ENCODE measurements at regions not wholly inside any gene's neighbourhood (a gene's known extent, or its start where the extent isn't known, plus 50 kb on each side); places are given as distances from the start of the nearest gene placed in this dataset.

GRCh38 chr13:71082631-71083030 lies 784.4 kb downstream of the DACH1 start:
- 48 to 76% (median 52%) methylated on average over 1 of the region's 1 CpG for WGBS, 3 donors
- FAIRE-seq = no peak
- no peaks in the 10 kb centered on the region for H3K4me1 ChIP-seq (ENCODE audit: control insufficient read depth in 3 of 3, insufficient read depth in 2 of 3, low read depth in 1 of 3, low read length in 2 of 3)

GRCh38 chr13:71079638-71080037 lies 787.4 kb downstream of the DACH1 start:
- Histone ChIP-seq H3K4me1 (ENCODE audit: control insufficient read depth in 3 of 3, insufficient read depth in 2 of 3, low read depth in 1 of 3, low read length in 2 of 3) (no peaks in the 10 kb centered on the region), H3K27ac (ENCODE audit: low read depth in 1 of 3, low read length in 2 of 3) (no peak overlapping the region), H3K9me3 (ENCODE audit: control insufficient read depth in 2 of 2, insufficient read depth in 1 of 2, low read depth in 1 of 2, low read length in 1 of 2) (no peaks in the 10 kb centered on the region), H3K4me3 (ENCODE audit: low read depth in 1 of 3, low read length in 3 of 3) (no peak overlapping the region), H3K27me3 (ENCODE audit: control insufficient read depth in 3 of 3, insufficient read depth in 3 of 3, low read length in 3 of 3) (no peaks in the 10 kb centered on the region), H3K36me3 (ENCODE audit: control insufficient read depth in 3 of 3, insufficient read depth in 2 of 3, low read depth in 1 of 3, low read length in 3 of 3) (no peaks in the 10 kb centered on the region)
- no peak for FAIRE-seq
- no peak for DNase-seq

More at GRCh38 chr13:71082631-71083030, 784.4 kb downstream of the DACH1 start:
- DNase-seq = no peak
- H3K27me3 ChIP-seq (ENCODE audit: control insufficient read depth in 3 of 3, insufficient read depth in 3 of 3, low read length in 3 of 3) = no peaks in the 10 kb centered on the region
- no peak overlapping the region for H3K4me3 ChIP-seq (ENCODE audit: low read depth in 1 of 3, low read length in 3 of 3)
- H3K36me3 ChIP-seq (ENCODE audit: control insufficient read depth in 3 of 3, insufficient read depth in 2 of 3, low read depth in 1 of 3, low read length in 3 of 3) = no peaks in the 10 kb centered on the region
- no peak overlapping the region for H3K27ac ChIP-seq (ENCODE audit: low read depth in 1 of 3, low read length in 2 of 3)
- H3K9me3 ChIP-seq (ENCODE audit: control insufficient read depth in 2 of 2, insufficient read depth in 1 of 2, low read depth in 1 of 2, low read length in 1 of 2) = no peaks in the 10 kb centered on the region

GRCh38 chr13:71068041-71068440 lies 799.0 kb downstream of the DACH1 start:
- Histone ChIP-seq H3K4me1 (ENCODE audit: control insufficient read depth in 3 of 3, insufficient read depth in 2 of 3, low read depth in 1 of 3, low read length in 2 of 3) (no peaks in the 10 kb centered on the region), H3K9me3 (ENCODE audit: control insufficient read depth in 2 of 2, insufficient read depth in 1 of 2, low read depth in 1 of 2, low read length in 1 of 2) (no peaks in the 10 kb centered on the region), H3K36me3 (ENCODE audit: control insufficient read depth in 3 of 3, insufficient read depth in 2 of 3, low read depth in 1 of 3, low read length in 3 of 3) (no peaks in the 10 kb centered on the region), H3K27ac (ENCODE audit: low read depth in 1 of 3, low read length in 2 of 3) (no peak overlapping the region), H3K27me3 (ENCODE audit: control insufficient read depth in 3 of 3, insufficient read depth in 3 of 3, low read length in 3 of 3) (no peaks in the 10 kb centered on the region), H3K4me3 (ENCODE audit: low read depth in 1 of 3, low read length in 3 of 3) (no peak overlapping the region)
- FAIRE-seq = no peak
- 81 to 87% (median 82%) methylated on average over 3 of the region's 3 CpGs for WGBS, 3 donors
- no peak for DNase-seq

- FAIRE-seq (no peak), DNase-seq (peak; percentile 13 to 16)
- WGBS, 3 donors = 74 to 87% (median 83%) methylated on average over 3 of the region's 3 CpGs
- H3K4me3 ChIP-seq (ENCODE audit: low read depth in 1 of 3, low read length in 3 of 3) = no peak overlapping the region
- H3K27ac ChIP-seq (ENCODE audit: low read depth in 1 of 3, low read length in 2 of 3) = no peak overlapping the region
- H3K27me3 ChIP-seq (ENCODE audit: control insufficient read depth in 3 of 3, insufficient read depth in 3 of 3, low read length in 3 of 3) = no peaks in the 10 kb centered on the region
- H3K36me3 ChIP-seq (ENCODE audit: control insufficient read depth in 3 of 3, insufficient read depth in 2 of 3, low read depth in 1 of 3, low read length in 3 of 3) = no peaks in the 10 kb centered on the region
- no peaks in the 10 kb centered on the region for H3K4me1 ChIP-seq (ENCODE audit: control insufficient read depth in 3 of 3, insufficient read depth in 2 of 3, low read depth in 1 of 3, low read length in 2 of 3)
- no peaks in the 10 kb centered on the region for H3K9me3 ChIP-seq (ENCODE audit: control insufficient read depth in 2 of 2, insufficient read depth in 1 of 2, low read depth in 1 of 2, low read length in 1 of 2)
Measured at GRCh38 chr13:71067165-71067815, 799.7 kb downstream of the DACH1 start.

GRCh38 chr13:71056581-71056980 lies 810.4 kb downstream of the DACH1 start:
- H3K27me3 ChIP-seq (ENCODE audit: control insufficient read depth in 3 of 3, insufficient read depth in 3 of 3, low read length in 3 of 3) = no peaks in the 10 kb centered on the region
- no peak overlapping the region for H3K27ac ChIP-seq (ENCODE audit: low read depth in 1 of 3, low read length in 2 of 3)
- 64 to 76% (median 70%) methylated on average over 4 of the region's 4 CpGs for WGBS, 3 donors
- peaks cover 0 to 6% of the 10 kb centered on the region in 2 donors for H3K9me3 ChIP-seq (ENCODE audit: control insufficient read depth in 2 of 2, insufficient read depth in 1 of 2, low read depth in 1 of 2, low read length in 1 of 2)
- DNase-seq (no peak), FAIRE-seq (no peak)
- no peaks in the 10 kb centered on the region for H3K36me3 ChIP-seq (ENCODE audit: control insufficient read depth in 3 of 3, insufficient read depth in 2 of 3, low read depth in 1 of 3, low read length in 3 of 3)
- no peaks in the 10 kb centered on the region for H3K4me1 ChIP-seq (ENCODE audit: control insufficient read depth in 3 of 3, insufficient read depth in 2 of 3, low read depth in 1 of 3, low read length in 2 of 3)
- H3K4me3 ChIP-seq (ENCODE audit: low read depth in 1 of 3, low read length in 3 of 3) = no peak overlapping the region

GRCh38 chr13:71055644-71056043 lies 811.4 kb downstream of the DACH1 start:
- WGBS, 3 donors = 67 to 84% (median 80%) methylated on average over 3 of the region's 3 CpGs
- FAIRE-seq (no peak), DNase-seq (no peak)
- Histone ChIP-seq H3K36me3 (ENCODE audit: control insufficient read depth in 3 of 3, insufficient read depth in 2 of 3, low read depth in 1 of 3, low read length in 3 of 3) (no peaks in the 10 kb centered on the region), H3K4me1 (ENCODE audit: control insufficient read depth in 3 of 3, insufficient read depth in 2 of 3, low read depth in 1 of 3, low read length in 2 of 3) (no peaks in the 10 kb centered on the region), H3K27me3 (ENCODE audit: control insufficient read depth in 3 of 3, insufficient read depth in 3 of 3, low read length in 3 of 3) (no peaks in the 10 kb centered on the region), H3K9me3 (ENCODE audit: control insufficient read depth in 2 of 2, insufficient read depth in 1 of 2, low read depth in 1 of 2, low read length in 1 of 2) (peaks cover 0 to 6% of the 10 kb centered on the region in 2 donors), H3K4me3 (ENCODE audit: low read depth in 1 of 3, low read length in 3 of 3) (no peak overlapping the region), H3K27ac (ENCODE audit: low read depth in 1 of 3, low read length in 2 of 3) (no peak overlapping the region)

- peaks cover 0 to 6% of the 10 kb centered on the region in 2 donors for H3K9me3 ChIP-seq (ENCODE audit: control insufficient read depth in 2 of 2, insufficient read depth in 1 of 2, low read depth in 1 of 2, low read length in 1 of 2)
- H3K36me3 ChIP-seq (ENCODE audit: control insufficient read depth in 3 of 3, insufficient read depth in 2 of 3, low read depth in 1 of 3, low read length in 3 of 3) = no peaks in the 10 kb centered on the region
- H3K27ac ChIP-seq (ENCODE audit: low read depth in 1 of 3, low read length in 2 of 3) = no peak overlapping the region
- H3K4me1 ChIP-seq (ENCODE audit: control insufficient read depth in 3 of 3, insufficient read depth in 2 of 3, low read depth in 1 of 3, low read length in 2 of 3) = no peaks in the 10 kb centered on the region
- H3K4me3 ChIP-seq (ENCODE audit: low read depth in 1 of 3, low read length in 3 of 3) = no peak overlapping the region
- H3K27me3 ChIP-seq (ENCODE audit: control insufficient read depth in 3 of 3, insufficient read depth in 3 of 3, low read length in 3 of 3) = no peaks in the 10 kb centered on the region
- DNase-seq (no peak), FAIRE-seq (no peak)
- 88 to 90% (median 89%) methylated on average over 1 of the region's 1 CpG for WGBS, 3 donors
Measured at GRCh38 chr13:71055047-71055446, 812.0 kb downstream of the DACH1 start.

- no peaks in the 10 kb centered on the region for H3K36me3 ChIP-seq (ENCODE audit: control insufficient read depth in 3 of 3, insufficient read depth in 2 of 3, low read depth in 1 of 3, low read length in 3 of 3)
- no peak for FAIRE-seq
- H3K9me3 ChIP-seq (ENCODE audit: control insufficient read depth in 2 of 2, insufficient read depth in 1 of 2, low read depth in 1 of 2, low read length in 1 of 2) = peaks cover 0 to 6% of the 10 kb centered on the region in 2 donors
- WGBS, 3 donors = 37 to 63% (median 41%) methylated on average over 1 of the region's 1 CpG
- H3K27ac ChIP-seq (ENCODE audit: low read depth in 1 of 3, low read length in 2 of 3) = no peak overlapping the region
- no peaks in the 10 kb centered on the region for H3K4me1 ChIP-seq (ENCODE audit: control insufficient read depth in 3 of 3, insufficient read depth in 2 of 3, low read depth in 1 of 3, low read length in 2 of 3)
- no peak overlapping the region for H3K4me3 ChIP-seq (ENCODE audit: low read depth in 1 of 3, low read length in 3 of 3)
- no peak for DNase-seq
- no peaks in the 10 kb centered on the region for H3K27me3 ChIP-seq (ENCODE audit: control insufficient read depth in 3 of 3, insufficient read depth in 3 of 3, low read length in 3 of 3)
Measured at GRCh38 chr13:71054358-71054757, 812.6 kb downstream of the DACH1 start.

GRCh38 chr13:71051573-71051972 lies 815.4 kb downstream of the DACH1 start:
- Histone ChIP-seq H3K4me1 (ENCODE audit: control insufficient read depth in 3 of 3, insufficient read depth in 2 of 3, low read depth in 1 of 3, low read length in 2 of 3) (no peaks in the 10 kb centered on the region), H3K27me3 (ENCODE audit: control insufficient read depth in 3 of 3, insufficient read depth in 3 of 3, low read length in 3 of 3) (no peaks in the 10 kb centered on the region), H3K36me3 (ENCODE audit: control insufficient read depth in 3 of 3, insufficient read depth in 2 of 3, low read depth in 1 of 3, low read length in 3 of 3) (no peaks in the 10 kb centered on the region), H3K9me3 (ENCODE audit: control insufficient read depth in 2 of 2, insufficient read depth in 1 of 2, low read depth in 1 of 2, low read length in 1 of 2) (peaks cover 0 to 5% of the 10 kb centered on the region in 2 donors), H3K4me3 (ENCODE audit: low read depth in 1 of 3, low read length in 3 of 3) (no peak overlapping the region), H3K27ac (ENCODE audit: low read depth in 1 of 3, low read length in 2 of 3) (no peak overlapping the region)
- 80 to 89% (median 88%) methylated on average over 2 of the region's 2 CpGs for WGBS, 3 donors
- FAIRE-seq = no peak
- no peak for DNase-seq
